H9 (cell line): ENCODE measurements at regions not wholly inside any gene's neighbourhood (a gene's known extent, or its start where the extent isn't known, plus 50 kb on each side); places are given as distances from the start of the nearest gene placed in this dataset.

Experiments used
- DNase-seq: peaks from one replicate; pipeline ENCODE4 v3.0.0-alpha.2; 2017
- H2AFZ ChIP-seq: one replicate; pipeline ENCODE4 v1.6.1; 2013; ENCODE audit warnings: mild to moderate bottlenecking, low read length, control low read depth, moderate library complexity
- H2AK5ac ChIP-seq: 2 replicates; pipeline ENCODE4 v1.6.1; 2013; ENCODE audit warnings: low read length, control low read depth, mixed read lengths; ENCODE audit not compliant: insufficient read length
- H2BK120ac ChIP-seq: one replicate; pipeline ENCODE4 v1.6.1; 2013; ENCODE audit warnings: low read depth, mild to moderate bottlenecking, low read length, control low read depth, inconsistent platforms; ENCODE audit not compliant: poor library complexity, severe bottlenecking
- H2BK12ac ChIP-seq: 2 replicates; pipeline ENCODE4 v1.6.1; 2013; ENCODE audit warnings: low read length, control low read depth, mixed read lengths, low read depth; ENCODE audit not compliant: insufficient read length
- H2BK15ac ChIP-seq: 2 replicates; pipeline ENCODE4 v1.6.1; 2013; ENCODE audit warnings: low read depth, low read length, control low read depth
- H2BK20ac ChIP-seq: one replicate; pipeline ENCODE4 v1.6.1; 2013; ENCODE audit warnings: low read depth, mild to moderate bottlenecking, low read length, control low read depth, inconsistent platforms; ENCODE audit not compliant: poor library complexity, severe bottlenecking
- H2BK5ac ChIP-seq: 2 replicates; pipeline ENCODE4 v1.6.1; 2013; ENCODE audit warnings: low read length, control low read depth, mixed read lengths; ENCODE audit not compliant: insufficient read length
- H3K14ac ChIP-seq: 2 replicates; pipeline ENCODE4 v1.6.1; 2013; ENCODE audit warnings: low read length, control low read depth; ENCODE audit not compliant: insufficient read depth
- H3K18ac ChIP-seq: 2 replicates; pipeline ENCODE4 v1.6.1; 2013; ENCODE audit warnings: low read depth, mild to moderate bottlenecking, mixed read lengths, low read length, control low read depth; ENCODE audit not compliant: insufficient read length
- H3K23ac ChIP-seq: 2 replicates; pipeline ENCODE4 v1.6.1; 2013; ENCODE audit warnings: low read length, control low read depth, mixed read lengths, low read depth; ENCODE audit not compliant: insufficient read length
- H3K23me2 ChIP-seq: 2 replicates; pipeline ENCODE4 v1.6.1; 2013; ENCODE audit warnings: low read depth, mild to moderate bottlenecking, mixed read lengths, low read length, control low read depth; ENCODE audit not compliant: insufficient read length, poor library complexity, severe bottlenecking
- H3K27ac ChIP-seq: 2 replicates; pipeline ENCODE4 v1.5.1; 2013; ENCODE audit warnings: low read length, control low read depth, mixed read lengths, low read depth; ENCODE audit not compliant: insufficient read length
- H3K27me3 ChIP-seq: 2 replicates; pipeline ENCODE4 v1.6.1; 2013; ENCODE audit warnings: low read length, control low read depth, inconsistent platforms; ENCODE audit not compliant: insufficient read depth
- H3K4ac ChIP-seq: 2 replicates; pipeline ENCODE4 v1.6.1; 2013; ENCODE audit warnings: low read depth, mild to moderate bottlenecking, control low read depth, inconsistent platforms, low read length, moderate library complexity
- H3K4me1 ChIP-seq: 2 replicates; pipeline ENCODE4 v1.6.1; 2013; ENCODE audit warnings: low read length, control low read depth, inconsistent platforms; ENCODE audit not compliant: insufficient read depth
- H3K4me2 ChIP-seq: 2 replicates; pipeline ENCODE4 v1.6.1; 2013; ENCODE audit warnings: low read length, control low read depth, mixed read lengths; ENCODE audit not compliant: insufficient read length, insufficient read depth
- H3K56ac ChIP-seq: 2 replicates; pipeline ENCODE4 v1.6.1; 2013; ENCODE audit warnings: low read depth, mild to moderate bottlenecking, mixed read lengths, low read length, control low read depth; ENCODE audit not compliant: insufficient read length
- H3K79me1 ChIP-seq: 2 replicates; pipeline ENCODE4 v1.6.1; 2013; ENCODE audit warnings: low read depth, mild to moderate bottlenecking, moderate library complexity, low read length, control low read depth, inconsistent platforms; ENCODE audit not compliant: insufficient read depth, poor library complexity, severe bottlenecking
- H3K79me2 ChIP-seq: 2 replicates; pipeline ENCODE4 v1.6.1; 2013; ENCODE audit warnings: low read length, control low read depth, inconsistent platforms; ENCODE audit not compliant: insufficient read depth
- H3K9ac ChIP-seq: 2 replicates; pipeline ENCODE4 v1.6.1; 2013; ENCODE audit warnings: low read length, control low read depth, mixed read lengths; ENCODE audit not compliant: insufficient read length; ENCODE audit errors: extremely low read depth
- H3K9me3 ChIP-seq: one replicate; pipeline ENCODE4 v1.6.1; 2013; ENCODE audit warnings: low read depth, low read length, inconsistent platforms; ENCODE audit not compliant: control insufficient read depth
- H3T11ph ChIP-seq: one replicate; pipeline ENCODE4 v1.6.1; 2013; ENCODE audit warnings: mild to moderate bottlenecking, low read length, control low read depth, inconsistent platforms
- H4K20me1 ChIP-seq: one replicate; pipeline ENCODE4 v1.6.1; 2013; ENCODE audit not compliant: control insufficient read depth, insufficient read length, insufficient read depth
- H4K5ac ChIP-seq: 2 replicates; pipeline ENCODE4 v1.6.1; 2013; ENCODE audit warnings: low read depth, mild to moderate bottlenecking, mixed read lengths, low read length, control low read depth; ENCODE audit not compliant: insufficient read length
- H4K8ac ChIP-seq: replicated peaks from 2 replicates; pipeline ENCODE4 v1.6.1; 2013; ENCODE audit warnings: low read length, control low read depth, mixed read lengths, low read depth; ENCODE audit not compliant: insufficient read length
- H4K91ac ChIP-seq: 2 replicates; pipeline ENCODE4 v1.6.1; 2013; ENCODE audit warnings: low read depth, mild to moderate bottlenecking, moderate library complexity, mixed read lengths, low read length, control low read depth; ENCODE audit not compliant: insufficient read length
- H3K27ac Mint-ChIP-seq, 3 experiments: 2 replicates in 2 of 3; 3 replicates in 1 of 3; pipeline ENCODE4 v1.8.0; 2020 to 2021; ENCODE audit warnings: mixed read lengths in 3 of 3, mild to moderate bottlenecking in 1 of 3, moderate library complexity in 1 of 3
- H3K27me3 Mint-ChIP-seq: 2 replicates; pipeline ENCODE4 v1.8.0; 2021; ENCODE audit warnings: low read depth, mild to moderate bottlenecking, moderate library complexity, mixed read lengths
- H3K36me3 Mint-ChIP-seq, 3 experiments: 2 replicates in 2 of 3; 3 replicates in 1 of 3; pipeline ENCODE4 v1.8.0; 2020 to 2021; ENCODE audit warnings: low read depth in 3 of 3, mixed read lengths in 3 of 3; ENCODE audit not compliant: insufficient read depth in 1 of 3
- H3K4me1 Mint-ChIP-seq, 2 experiments: 2 replicates each; pipeline ENCODE4 v1.8.0; 2020; ENCODE audit warnings: mixed read lengths in 2 of 2
- H3K4me3 Mint-ChIP-seq, 2 experiments: 2 replicates in 1 of 2; 3 replicates in 1 of 2; pipeline ENCODE4 v1.8.0; 2020 to 2021; ENCODE audit warnings: mild to moderate bottlenecking in 2 of 2, mixed read lengths in 2 of 2, moderate library complexity in 1 of 2
- H3K9me3 Mint-ChIP-seq, 2 experiments: 2 replicates in 1 of 2; 3 replicates in 1 of 2; pipeline ENCODE4 v1.8.0; 2020; ENCODE audit warnings: mild to moderate bottlenecking in 2 of 2, mixed read lengths in 2 of 2, moderate library complexity in 1 of 2
- CTCF ChIP-seq: fragments of 200-600 bp; sonication (generic); conservative IDR thresholded peaks from 3 replicates; pipeline ENCODE4 v1.8.0; 2021; ENCODE audit warnings: antibody characterized with exemption, mild to moderate bottlenecking
- WGBS: extraction: QIAGEN DNeasy Blood & Tissue Kit; methylation state at CpG from one replicate; pipeline ENCODE4 v1.1.7; 2013; ENCODE audit warnings: missing lambda C conversion rate, low lambda C conversion rate, mixed read lengths; ENCODE audit not compliant: insufficient read length; ENCODE audit errors: extremely low coverage; 5-methylcytosine and 5-hydroxymethylcytosine counted together

GRCh38 chr22:48960576-48960975 lies 867.1 kb downstream of the BRD1 start:
- Histone ChIP-seq H2AFZ (no peak overlapping the region), H3K56ac (no peak overlapping the region), H2BK20ac (no peak overlapping the region), H4K8ac (no peak overlapping the region), H3K4ac (no peak overlapping the region), H4K5ac (no peak overlapping the region), H3K23ac (no peak overlapping the region), H4K20me1 (no peaks in the 10 kb centered on the region), H3K18ac (no peak overlapping the region), H3K23me2 (no peaks in the 10 kb centered on the region), H3T11ph (no peak overlapping the region), H2BK15ac (no peak overlapping the region), H3K4me2 (no peak overlapping the region), H3K14ac (peak overlapping the region; percentile 40; the same call in 1 of the 2 replicates), H4K91ac (no peak overlapping the region), H2BK120ac (no peak overlapping the region), H2BK12ac (no peak overlapping the region), H3K9ac (no peak overlapping the region), H3K4me1 (peaks cover 4% of the 10 kb centered on the region; the same call in 1 of the 2 replicates), H3K27ac (no peak overlapping the region), H2AK5ac (no peak overlapping the region), H3K79me2 (no peaks in the 10 kb centered on the region), H2BK5ac (no peak overlapping the region), H3K9me3 (no peaks in the 10 kb centered on the region), H3K79me1 (no peaks in the 10 kb centered on the region), H3K27me3 (no peaks in the 10 kb centered on the region)
- Mint-ChIP-seq H3K4me1 (peaks cover 29 to 35% of the 10 kb centered on the region in 2 experiments), H3K27ac (no peak overlapping the region), H3K36me3 (no peaks in the 10 kb centered on the region; a peak in 1 of 7 replicates), H3K27me3 (peaks cover 10% of the 10 kb centered on the region), H3K4me3 (no peak overlapping the region), H3K9me3 (no peaks in the 10 kb centered on the region; a peak in 2 of 5 replicates)
- WGBS = no CpG with 5 or more reads among the region's 13 CpGs
- DNase-seq = peak; percentile 15
- TF ChIP-seq CTCF = no peak
